Large intestine (tissue), 3 donors: ENCODE measurements at regions not wholly inside any gene's neighbourhood (a gene's known extent, or its start where the extent isn't known, plus 50 kb on each side); places are given as distances from the start of the nearest gene placed in this dataset.

ENCODE experiments used
- DNase-seq, 2 donors: peaks; one replicate each; pipeline versions ENCODE4 v3.0.0 to v3.0.0-alpha.2; 2013
- H3K27ac ChIP-seq: one replicate; pipeline ENCODE4 v1.5.1; 2013; ENCODE audit warnings: low read length
- H3K27me3 ChIP-seq: 2 replicates; pipeline ENCODE4 v1.6.1; 2013; ENCODE audit warnings: low read length; ENCODE audit not compliant: control insufficient read depth, insufficient read depth
- H3K36me3 ChIP-seq: 2 replicates; pipeline ENCODE4 v1.6.1; 2013; ENCODE audit warnings: low read length; ENCODE audit not compliant: control insufficient read depth, insufficient read depth
- H3K4me1 ChIP-seq: one replicate; pipeline ENCODE4 v1.6.1; 2013; ENCODE audit warnings: low read length; ENCODE audit not compliant: control insufficient read depth, insufficient read depth
- H3K4me3 ChIP-seq: one replicate; pipeline ENCODE4 v1.5.1; 2013; ENCODE audit warnings: low read length
- H3K9me3 ChIP-seq: one replicate; pipeline ENCODE4 v1.6.1; 2013; ENCODE audit warnings: mild to moderate bottlenecking, low read depth, low read length, moderate library complexity; ENCODE audit not compliant: control insufficient read depth
- WGBS: methylation state at CpG from one replicate; pipeline ENCODE4 v1.1.5; 2013; ENCODE audit warnings: low lambda C conversion rate; ENCODE audit not compliant: insufficient coverage; 5-methylcytosine and 5-hydroxymethylcytosine counted together

DNA sequence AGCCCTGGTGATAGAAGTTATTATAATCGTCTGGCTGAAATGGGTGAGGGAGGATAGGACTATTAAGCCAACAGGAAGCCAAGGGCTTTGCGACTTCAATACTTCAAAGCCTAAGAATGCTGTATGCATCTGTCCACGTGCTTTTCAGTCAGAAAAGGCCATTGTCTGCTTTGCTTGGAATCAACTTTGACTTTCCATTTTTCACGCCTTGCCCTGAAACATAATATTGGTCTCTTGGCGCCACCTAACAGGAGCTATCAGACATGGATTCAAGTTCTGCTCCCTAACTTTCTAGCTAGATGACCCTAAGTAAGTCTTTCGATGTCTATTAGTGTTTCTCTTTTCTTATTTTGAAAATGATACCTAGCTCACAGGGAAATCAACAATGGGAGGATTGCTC, 572.6 kb downstream of the TLR4 start:
- DNase-seq, result no peak
- WGBS, result 90% methylated on average over 4 of the region's 6 CpGs
- Histone ChIP-seq H3K27ac (no peak overlapping the region), H3K4me3 (no peak overlapping the region), H3K27me3 (no peaks in the 10 kb centered on the region), H3K4me1 (no peaks in the 10 kb centered on the region), H3K36me3 (no peaks in the 10 kb centered on the region), H3K9me3 (no peaks in the 10 kb centered on the region)

DNA sequence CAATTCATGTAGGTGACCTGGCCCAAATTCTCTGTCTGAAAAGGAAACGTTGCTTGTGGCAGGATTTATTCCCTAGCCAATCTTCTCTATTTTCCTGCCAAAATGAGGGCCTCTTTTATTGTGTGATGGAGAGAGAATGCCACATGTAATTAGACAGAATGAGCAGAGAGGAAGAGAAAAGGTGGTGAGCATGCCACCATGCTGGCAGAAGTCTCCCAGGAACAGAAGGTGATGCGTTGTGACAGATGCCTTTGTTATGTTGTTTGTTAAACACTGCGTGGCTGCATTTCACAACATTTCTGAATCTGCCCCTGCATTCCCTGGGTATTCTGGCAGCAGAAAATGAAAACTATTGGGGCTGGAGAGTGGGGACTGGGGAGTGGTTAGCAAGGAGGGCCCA, 577.6 kb downstream of the TLR4 start:
- no peak for DNase-seq
- Histone ChIP-seq H3K27ac (no peak overlapping the region), H3K4me3 (no peak overlapping the region), H3K4me1 (no peaks in the 10 kb centered on the region), H3K36me3 (no peaks in the 10 kb centered on the region), H3K27me3 (no peaks in the 10 kb centered on the region), H3K9me3 (no peaks in the 10 kb centered on the region)
- WGBS, result no CpG with 5 or more reads among the region's 3 CpGs

- DNase-seq, result no peak
- H3K4me3 ChIP-seq, result no peak overlapping the region
Observed at GRCh38 chr9:118283488-118283887, 579.3 kb downstream of the TLR4 start.

DNA sequence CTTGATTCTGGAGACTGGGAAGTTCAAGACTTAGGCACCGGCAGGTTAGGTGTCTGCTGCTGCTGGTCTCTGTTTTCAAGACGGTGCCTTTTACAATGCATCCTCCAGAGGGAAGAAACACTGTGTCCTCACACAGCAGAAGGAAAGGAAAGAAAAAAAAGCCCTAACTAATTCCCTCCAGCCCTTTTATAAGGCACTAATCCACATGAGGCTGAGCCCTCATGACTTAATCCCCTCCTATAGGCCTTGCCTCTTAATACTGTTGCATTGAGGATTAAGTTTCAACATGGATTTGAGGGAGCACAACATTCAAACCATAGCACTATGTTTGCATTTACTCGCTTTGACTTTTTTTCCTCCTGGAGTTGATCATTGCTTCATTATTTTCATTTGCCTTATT, 585.9 kb downstream of the TLR4 start:
- H3K27me3 ChIP-seq, result no peaks in the 10 kb centered on the region
- H3K9me3 ChIP-seq, result no peaks in the 10 kb centered on the region
- DNase-seq, result no peak
- H3K27ac ChIP-seq, result no peak overlapping the region
- WGBS, result 86% methylated on average over 2 of the region's 3 CpGs
- H3K4me3 ChIP-seq, result no peak overlapping the region
- H3K36me3 ChIP-seq, result no peaks in the 10 kb centered on the region
- no peaks in the 10 kb centered on the region for H3K4me1 ChIP-seq

More at GRCh38 chr9:118283488-118283887, 579.3 kb downstream of the TLR4 start:
- Histone ChIP-seq H3K4me1 (no peaks in the 10 kb centered on the region), H3K36me3 (no peaks in the 10 kb centered on the region), H3K9me3 (no peaks in the 10 kb centered on the region), H3K27me3 (no peaks in the 10 kb centered on the region), H3K27ac (no peak overlapping the region)

DNA sequence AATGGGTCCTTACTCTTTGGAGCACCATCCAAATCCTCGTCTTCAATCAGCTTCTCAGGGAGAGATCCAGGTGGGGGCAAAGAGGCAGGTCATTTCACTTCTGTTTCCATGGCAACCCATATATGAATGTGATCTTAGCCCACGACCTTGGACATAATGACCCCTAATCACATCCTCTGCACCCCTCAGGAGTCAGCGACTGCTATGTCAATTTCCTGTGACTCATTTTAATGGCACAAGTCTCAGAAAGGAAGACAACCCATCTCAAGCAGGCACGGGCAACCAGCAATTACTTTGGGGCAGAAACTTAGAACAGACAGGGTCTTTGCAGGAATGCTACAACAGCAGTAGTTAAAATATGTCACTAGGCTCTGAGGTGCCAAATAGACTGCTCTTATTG, 591.2 kb downstream of the TLR4 start:
- H3K9me3 ChIP-seq, result no peaks in the 10 kb centered on the region
- no peak overlapping the region for H3K27ac ChIP-seq
- H3K27me3 ChIP-seq, result no peaks in the 10 kb centered on the region
- no peaks in the 10 kb centered on the region for H3K4me1 ChIP-seq
- H3K4me3 ChIP-seq, result no peak overlapping the region
- DNase-seq, result no peak
- no peaks in the 10 kb centered on the region for H3K36me3 ChIP-seq
- no CpG with 5 or more reads among the region's 4 CpGs for WGBS

- no peaks in the 10 kb centered on the region for H3K9me3 ChIP-seq
- 88% methylated on average over 1 of the region's 2 CpGs for WGBS
Observed at GRCh38 chr9:118302721-118303120, 598.5 kb downstream of the TLR4 start.

DNA sequence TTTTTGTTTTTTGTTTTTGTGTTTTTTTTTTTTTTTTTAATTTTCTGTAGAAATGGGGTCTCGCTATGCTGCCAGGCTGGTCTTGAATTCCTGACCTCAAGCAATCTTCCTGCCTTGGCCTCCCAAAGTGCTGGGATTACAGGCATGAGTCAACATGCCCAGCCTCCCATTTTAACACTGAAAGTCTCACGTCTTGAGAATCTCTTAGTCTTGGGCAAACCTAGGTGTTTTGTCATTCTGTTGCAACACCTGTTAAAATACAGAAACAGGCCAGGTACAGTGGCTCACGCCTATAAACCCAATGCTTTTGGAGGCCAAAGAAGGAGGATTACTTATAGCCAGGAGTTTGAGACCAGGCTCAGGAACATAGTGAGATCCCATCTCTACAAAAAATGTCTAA, 599.0 kb downstream of the TLR4 start:
- WGBS, result no CpG with 5 or more reads among the region's 3 CpGs
- no peaks in the 10 kb centered on the region for H3K36me3 ChIP-seq
- H3K27me3 ChIP-seq, result no peaks in the 10 kb centered on the region
- H3K27ac ChIP-seq, result no peak overlapping the region
- H3K4me1 ChIP-seq, result no peaks in the 10 kb centered on the region
- no peak overlapping the region for H3K4me3 ChIP-seq
- no peak for DNase-seq
- H3K9me3 ChIP-seq, result no peaks in the 10 kb centered on the region

More at GRCh38 chr9:118302721-118303120, 598.5 kb downstream of the TLR4 start:
- Histone ChIP-seq H3K4me1 (no peaks in the 10 kb centered on the region), H3K27me3 (no peaks in the 10 kb centered on the region), H3K27ac (no peak overlapping the region), H3K36me3 (no peaks in the 10 kb centered on the region), H3K4me3 (no peak overlapping the region)
- no peak for DNase-seq

DNA sequence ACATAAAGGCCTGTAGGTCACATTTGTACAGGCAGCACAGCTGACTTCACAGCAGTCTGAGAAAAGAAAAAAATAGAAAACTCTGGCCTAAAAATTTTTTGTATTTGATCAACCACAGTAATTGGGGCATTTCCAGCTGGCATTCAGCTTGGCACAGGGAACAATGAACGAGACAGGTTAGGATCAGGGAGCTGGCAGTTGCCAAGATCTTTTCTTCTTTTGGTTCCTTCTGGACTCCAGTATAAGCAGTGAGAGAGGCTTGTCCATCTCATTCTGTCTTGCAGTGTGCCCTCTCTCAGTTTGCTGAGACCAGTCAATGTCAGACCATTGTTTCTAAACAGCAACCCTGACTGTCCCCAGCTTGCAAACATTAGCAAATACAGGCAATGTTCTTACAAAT, 601.1 kb downstream of the TLR4 start:
- H3K27ac ChIP-seq, result no peak overlapping the region
- H3K4me3 ChIP-seq, result no peak overlapping the region
- H3K9me3 ChIP-seq, result no peaks in the 10 kb centered on the region
- H3K36me3 ChIP-seq, result no peaks in the 10 kb centered on the region
- DNase-seq, result no peak
- no CpG with 5 or more reads among the region's 1 CpG for WGBS
- H3K4me1 ChIP-seq, result no peaks in the 10 kb centered on the region
- no peaks in the 10 kb centered on the region for H3K27me3 ChIP-seq

- no peak for DNase-seq
- Histone ChIP-seq H3K27ac (no peak overlapping the region), H3K4me3 (no peak overlapping the region), H3K27me3 (no peaks in the 10 kb centered on the region), H3K9me3 (no peaks in the 10 kb centered on the region), H3K4me1 (no peaks in the 10 kb centered on the region), H3K36me3 (no peaks in the 10 kb centered on the region)
- WGBS, result 11% methylated on average over 1 of the region's 3 CpGs
Observed at GRCh38 chr9:118306801-118307200, 602.6 kb downstream of the TLR4 start.

DNA sequence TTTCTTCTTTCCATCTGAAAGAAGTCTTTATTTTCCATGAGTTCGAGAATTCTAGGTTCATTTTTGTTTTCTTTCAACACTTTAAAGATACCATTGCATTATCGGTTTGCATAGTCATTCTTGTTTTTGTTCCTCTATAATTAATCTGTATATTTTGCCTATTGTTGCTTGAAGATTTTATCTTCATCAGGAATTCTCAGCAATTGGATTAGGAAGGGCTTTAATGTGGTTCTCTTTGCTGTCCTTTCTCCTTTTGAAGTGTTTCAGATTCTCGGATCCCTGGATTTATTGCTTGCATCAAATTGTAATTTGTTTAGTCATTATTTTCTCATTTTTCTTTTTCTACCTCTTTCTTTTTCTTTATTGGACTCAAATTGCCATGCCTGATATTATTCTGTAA, 609.8 kb downstream of the TLR4 start:
- Histone ChIP-seq H3K36me3 (no peaks in the 10 kb centered on the region), H3K27me3 (no peaks in the 10 kb centered on the region), H3K9me3 (no peaks in the 10 kb centered on the region), H3K4me3 (no peak overlapping the region), H3K4me1 (no peaks in the 10 kb centered on the region), H3K27ac (no peak overlapping the region)
- WGBS, result 87% methylated on average over 3 of the region's 3 CpGs
- no peak for DNase-seq

- no peak for DNase-seq
- no CpG with 5 or more reads among the region's 2 CpGs for WGBS
Observed at GRCh38 chr9:118316831-118317343, 612.7 kb downstream of the TLR4 start.

More at GRCh38 chr9:118316831-118317343, 612.7 kb downstream of the TLR4 start:
- Histone ChIP-seq H3K27me3 (no peaks in the 10 kb centered on the region), H3K4me1 (no peaks in the 10 kb centered on the region), H3K36me3 (no peaks in the 10 kb centered on the region), H3K4me3 (no peak overlapping the region), H3K9me3 (no peaks in the 10 kb centered on the region), H3K27ac (no peak overlapping the region)
